PC-9 (cell line): ENCODE measurements at regions not wholly inside any gene's neighbourhood (a gene's known extent, or its start where the extent isn't known, plus 50 kb on each side); places are given as distances from the start of the nearest gene placed in this dataset.

Source experiments
- EZH2 ChIP-seq: fragments of 200-600 bp; sonication (generic); IDR thresholded peaks from 2 replicates; pipeline ENCODE4 v1.8.0; 2017; ENCODE audit warnings: antibody characterized with exemption, low read depth
- TF ChIP-seq, protein P1 (sequence below): fragments of 200-600 bp; sonication (generic); conservative IDR thresholded peaks from 2 replicates; pipeline ENCODE4 v1.6.1; 2017; ENCODE audit warnings: mixed run types, antibody characterized with exemption, mild to moderate bottlenecking, moderate library complexity

DNA sequence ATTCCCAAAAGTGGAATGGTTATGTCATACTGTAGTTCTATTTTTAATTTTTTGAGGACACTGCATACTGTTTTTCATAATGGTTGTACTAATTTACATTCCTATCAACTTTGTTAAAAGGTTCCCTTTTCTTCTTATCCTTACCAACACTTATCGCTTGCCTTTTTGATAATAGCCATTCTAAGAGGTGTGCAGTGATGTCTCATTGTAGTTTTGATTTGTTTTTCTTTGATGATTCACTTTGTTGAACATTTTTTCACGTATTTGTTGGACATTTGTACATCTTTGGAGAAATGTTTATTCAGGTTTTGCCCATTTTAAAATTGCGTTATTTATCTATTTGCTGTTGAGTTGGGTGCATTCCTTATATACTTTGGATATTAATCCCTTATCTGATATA lies 188.8 kb upstream of the SPRY2 start:
- TF ChIP-seq, protein P1, sequence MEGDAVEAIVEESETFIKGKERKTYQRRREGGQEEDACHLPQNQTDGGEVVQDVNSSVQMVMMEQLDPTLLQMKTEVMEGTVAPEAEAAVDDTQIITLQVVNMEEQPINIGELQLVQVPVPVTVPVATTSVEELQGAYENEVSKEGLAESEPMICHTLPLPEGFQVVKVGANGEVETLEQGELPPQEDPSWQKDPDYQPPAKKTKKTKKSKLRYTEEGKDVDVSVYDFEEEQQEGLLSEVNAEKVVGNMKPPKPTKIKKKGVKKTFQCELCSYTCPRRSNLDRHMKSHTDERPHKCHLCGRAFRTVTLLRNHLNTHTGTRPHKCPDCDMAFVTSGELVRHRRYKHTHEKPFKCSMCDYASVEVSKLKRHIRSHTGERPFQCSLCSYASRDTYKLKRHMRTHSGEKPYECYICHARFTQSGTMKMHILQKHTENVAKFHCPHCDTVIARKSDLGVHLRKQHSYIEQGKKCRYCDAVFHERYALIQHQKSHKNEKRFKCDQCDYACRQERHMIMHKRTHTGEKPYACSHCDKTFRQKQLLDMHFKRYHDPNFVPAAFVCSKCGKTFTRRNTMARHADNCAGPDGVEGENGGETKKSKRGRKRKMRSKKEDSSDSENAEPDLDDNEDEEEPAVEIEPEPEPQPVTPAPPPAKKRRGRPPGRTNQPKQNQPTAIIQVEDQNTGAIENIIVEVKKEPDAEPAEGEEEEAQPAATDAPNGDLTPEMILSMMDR, result no peak
- no peak for TF ChIP-seq EZH2
